ENCODE measurements at regions not wholly inside any gene's neighbourhood (a gene's known extent, or its start where the extent isn't known, plus 50 kb on each side); places are given as distances from the start of the nearest gene placed in this dataset.
"Not testable (repeated sequence)": the region's sequence is repeated elsewhere in the genome, so short reads cannot be mapped to it uniquely, and the experiment has no call there.

- no peak for DNase-seq (ENCODE audit: low read depth)
Observed at GRCh38 chr22:44575381-44576268, 77.6 kb upstream of the RTL6 start.

- DNase-seq (ENCODE audit: low read depth) = no peak
Observed at GRCh38 chr22:44574640-44575380, 76.8 kb upstream of the RTL6 start.

GRCh38 chr22:44574057-44574639, 76.1 kb upstream of the RTL6 start:
- no peak for DNase-seq (ENCODE audit: low read depth)

GRCh38 chr22:44573451-44573850, 75.4 kb upstream of the RTL6 start:
- no peak for DNase-seq (ENCODE audit: low read depth)

- no peak for DNase-seq (ENCODE audit: low read depth)
Observed at GRCh38 chr22:44572414-44573207, 74.6 kb upstream of the RTL6 start.

- no peak for DNase-seq (ENCODE audit: low read depth)
Observed at GRCh38 chr22:44571566-44572413, 73.8 kb upstream of the RTL6 start.

DNA sequence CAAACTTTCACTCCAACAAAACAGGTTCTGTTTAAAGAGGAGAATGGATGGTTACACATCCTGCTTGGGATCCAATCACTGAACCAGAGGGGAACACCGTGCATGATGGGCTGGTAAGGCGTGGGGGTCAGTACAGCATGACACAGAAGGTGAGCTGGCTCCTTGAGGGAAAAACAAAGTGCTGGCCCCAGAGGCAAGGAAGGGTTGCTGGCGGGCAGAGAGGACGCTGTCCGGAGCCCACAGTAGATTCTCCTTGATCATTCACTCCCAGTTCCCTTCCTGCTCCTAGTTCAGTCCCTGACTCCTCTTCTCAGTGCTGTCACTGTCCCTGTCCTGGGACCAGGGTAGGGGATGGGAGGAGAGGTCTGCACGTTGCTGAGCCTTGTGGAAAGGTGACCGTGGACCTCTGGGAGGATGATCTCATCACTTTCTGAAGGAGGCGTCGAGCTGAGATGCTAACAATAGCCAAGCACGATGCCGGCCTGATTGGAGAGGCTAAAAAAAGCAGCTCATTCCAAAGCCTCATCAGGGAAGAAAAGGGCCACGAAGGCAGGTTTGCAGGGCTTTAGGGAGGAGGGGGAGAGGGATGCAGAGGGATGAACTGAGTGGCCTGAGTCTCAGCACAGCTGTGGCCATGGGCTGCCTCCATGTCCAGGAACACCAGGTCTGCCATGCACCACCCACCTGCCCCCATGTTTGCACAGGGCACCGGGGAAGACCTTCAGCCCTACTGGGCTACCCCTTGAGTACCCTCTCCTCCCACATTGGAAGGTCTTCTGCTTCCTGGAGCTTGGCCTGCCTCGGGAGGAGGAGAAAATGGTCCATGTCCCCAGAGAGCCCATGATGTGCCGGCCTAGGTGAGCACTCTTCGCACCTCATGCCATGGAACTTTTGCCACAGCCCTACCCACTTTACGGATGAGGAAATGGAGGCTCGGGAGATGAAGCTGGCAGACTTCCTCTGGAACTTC, 72.7 kb upstream of the RTL6 start:
- no peak for DNase-seq (ENCODE audit: low read depth)

- no peak for DNase-seq (ENCODE audit: low read depth)
Observed at GRCh38 chr22:44569561-44569991, 71.5 kb upstream of the RTL6 start.

- peak; percentile 36 for DNase-seq (ENCODE audit: low read depth)
Observed at GRCh38 chr22:44567846-44568493, 69.9 kb upstream of the RTL6 start.

GRCh38 chr22:44567378-44567841, 69.4 kb upstream of the RTL6 start:
- not testable (repeated sequence) for DNase-seq (ENCODE audit: low read depth)

- no peak for DNase-seq (ENCODE audit: low read depth)
Observed at GRCh38 chr22:44566911-44567310, 68.9 kb upstream of the RTL6 start.

- DNase-seq (ENCODE audit: low read depth) = not testable (repeated sequence)
Observed at GRCh38 chr22:44562651-44563050, 64.6 kb upstream of the RTL6 start.

GRCh38 chr22:44561139-44561840, 63.3 kb upstream of the RTL6 start:
- DNase-seq (ENCODE audit: low read depth) = no peak

- DNase-seq (ENCODE audit: low read depth) = not testable (repeated sequence)
Observed at GRCh38 chr22:44558671-44559070, 60.6 kb upstream of the RTL6 start.

- not testable (repeated sequence) for DNase-seq (ENCODE audit: low read depth)
Observed at GRCh38 chr22:44557872-44558271, 59.8 kb upstream of the RTL6 start.

DNA sequence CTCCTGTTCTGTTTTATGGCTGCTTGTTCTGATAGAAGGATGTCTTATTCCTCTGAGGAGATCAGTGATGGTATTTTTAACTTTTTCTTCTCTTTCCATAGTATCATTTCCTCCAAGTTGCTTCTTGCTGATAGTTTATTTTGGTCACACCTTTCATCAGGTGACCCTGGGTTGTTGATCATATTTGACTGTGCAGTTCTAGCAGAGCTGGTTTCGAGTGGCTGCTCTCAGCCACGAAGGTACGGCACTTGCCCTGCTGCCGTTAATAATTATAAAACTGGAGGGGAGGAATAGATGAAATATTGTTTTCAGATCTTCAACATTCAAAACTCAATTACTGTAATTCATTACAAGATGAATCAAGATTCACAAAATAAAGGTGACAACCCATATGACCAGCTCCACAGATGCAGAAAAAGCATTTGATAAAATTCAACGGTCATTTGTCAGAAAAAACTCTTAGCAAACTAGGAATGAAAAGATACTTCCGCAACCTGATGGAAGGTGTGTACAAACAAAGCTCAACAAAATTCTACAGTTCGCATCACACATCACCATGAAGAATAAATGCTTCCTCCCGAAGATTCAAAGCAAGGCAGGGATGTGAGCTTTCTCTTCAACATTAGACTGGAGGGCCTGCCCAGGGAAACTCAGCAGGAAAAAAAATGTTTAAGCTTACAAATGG, 59.2 kb upstream of the RTL6 start:
- DNase-seq (ENCODE audit: low read depth) = no peak

- DNase-seq (ENCODE audit: low read depth) = no peak
Observed at GRCh38 chr22:44555597-44555996, 57.6 kb upstream of the RTL6 start.

- DNase-seq (ENCODE audit: low read depth) = no peak
Observed at GRCh38 chr22:44555046-44555445, 57.0 kb upstream of the RTL6 start.
